Prostate gland (tissue), 2 donors: ENCODE measurements at regions not wholly inside any gene's neighbourhood (a gene's known extent, or its start where the extent isn't known, plus 50 kb on each side); places are given as distances from the start of the nearest gene placed in this dataset. TPM values are rescaled to one million over a fixed set of nuclear protein-coding genes. Genes with fewer than 3 reads are reported as not detected.

Source experiments
- DNase-seq: peaks from one replicate; pipeline ENCODE4 v3.0.0-alpha.2; 2019; ENCODE audit warnings: low spot score
- H3K27ac ChIP-seq, 2 donors: fragments of 200-600 bp; sonication (generic); 2 replicates each; pipeline ENCODE4 v1.5.1; 2017 to 2019
- H3K27me3 ChIP-seq: fragments of 200-600 bp; sonication (generic); replicated peaks from 2 replicates; pipeline ENCODE4 v1.5.1; 2019; ENCODE audit not compliant: insufficient read depth
- H3K36me3 ChIP-seq, 2 donors: fragments of 200-600 bp; sonication (generic); 1 replicate in 1 of 2; 2 replicates in 1 of 2; pipeline versions ENCODE4 v1.5.1 to v1.8.1; 2017 to 2019
- H3K4me1 ChIP-seq: fragments of 200-600 bp; sonication (generic); replicated peaks from 2 replicates; pipeline ENCODE4 v1.5.1; 2019
- H3K4me3 ChIP-seq, 2 donors: fragments of 200-600 bp; sonication (generic); 2 replicates each; pipeline ENCODE4 v1.5.1; 2017 to 2019
- H3K9me3 ChIP-seq: fragments of 200-600 bp; sonication (generic); 2 replicates; pipeline ENCODE4 v1.5.1; 2017
- POLR2A ChIP-seq: fragments of 450-650 bp; IDR thresholded peaks from one replicate; pipeline ENCODE4 v1.6.1; 2016; ENCODE audit warnings: antibody characterized with exemption, mild to moderate bottlenecking
- POLR2AphosphoS5 ChIP-seq: sonication (generic); formaldehyde crosslinking; IDR thresholded peaks from one replicate; pipeline ENCODE4 v1.6.1; 2017; ENCODE audit warnings: antibody characterized with exemption
- WGBS: methylation state at CpG from one replicate; pipeline ENCODE4 v1.1.5; 2018; 5-methylcytosine and 5-hydroxymethylcytosine counted together
- intact Hi-C: fragments of 100-400 bp; cut with DNase I; formaldehyde crosslinking; loops from one replicate; pipeline ENCODE4 v1.14.2; 2022
- microRNA-seq: library from miRNA; unstranded; fragments of <30 nt; microRNA quantifications from one replicate; pipeline ENCODE4, GENCODE V29; 2016
- small RNA-seq, 2 donors: library from RNA; depleted of rRNA; stranded (forward); fragments of <200 nt; gene quantifications; one replicate each; pipeline ENCODE3, GENCODE V24; 2016
- TF ChIP-seq, protein P1 (sequence below), 4 experiments: fragments of 200-600 bp in 2 of 4; fragments of 450-650 bp in 2 of 4; sonication (generic) in 2 of 4; IDR thresholded peaks; 1 replicate in 3 of 4; 2 replicates in 1 of 4; pipeline ENCODE4 v1.5.1; 2016 to 2019; ENCODE audit warnings: antibody characterized with exemption in 4 of 4, mild to moderate bottlenecking in 2 of 4, moderate library complexity in 2 of 4

DNA sequence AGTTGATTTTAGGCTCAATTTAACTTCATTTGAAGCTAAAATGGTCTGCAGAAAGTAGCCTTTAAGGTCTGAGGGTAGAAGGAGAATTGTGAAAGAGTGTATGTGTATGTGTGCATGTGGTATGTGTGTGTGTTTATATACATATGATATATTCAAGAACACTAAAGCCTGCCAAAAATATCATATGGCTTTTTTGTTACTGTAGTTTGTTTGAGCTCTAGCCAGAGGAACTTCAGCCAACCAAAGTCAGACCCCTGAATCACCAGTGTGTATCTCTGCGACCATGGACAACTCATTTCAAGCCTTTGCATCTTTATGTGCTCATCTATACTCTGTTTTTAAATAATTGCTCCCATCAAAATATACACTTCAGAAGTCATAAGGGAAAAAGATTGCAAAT is 58.4 kb upstream of the HDAC9 start:
- TF ChIP-seq, protein P1, sequence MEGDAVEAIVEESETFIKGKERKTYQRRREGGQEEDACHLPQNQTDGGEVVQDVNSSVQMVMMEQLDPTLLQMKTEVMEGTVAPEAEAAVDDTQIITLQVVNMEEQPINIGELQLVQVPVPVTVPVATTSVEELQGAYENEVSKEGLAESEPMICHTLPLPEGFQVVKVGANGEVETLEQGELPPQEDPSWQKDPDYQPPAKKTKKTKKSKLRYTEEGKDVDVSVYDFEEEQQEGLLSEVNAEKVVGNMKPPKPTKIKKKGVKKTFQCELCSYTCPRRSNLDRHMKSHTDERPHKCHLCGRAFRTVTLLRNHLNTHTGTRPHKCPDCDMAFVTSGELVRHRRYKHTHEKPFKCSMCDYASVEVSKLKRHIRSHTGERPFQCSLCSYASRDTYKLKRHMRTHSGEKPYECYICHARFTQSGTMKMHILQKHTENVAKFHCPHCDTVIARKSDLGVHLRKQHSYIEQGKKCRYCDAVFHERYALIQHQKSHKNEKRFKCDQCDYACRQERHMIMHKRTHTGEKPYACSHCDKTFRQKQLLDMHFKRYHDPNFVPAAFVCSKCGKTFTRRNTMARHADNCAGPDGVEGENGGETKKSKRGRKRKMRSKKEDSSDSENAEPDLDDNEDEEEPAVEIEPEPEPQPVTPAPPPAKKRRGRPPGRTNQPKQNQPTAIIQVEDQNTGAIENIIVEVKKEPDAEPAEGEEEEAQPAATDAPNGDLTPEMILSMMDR (IDR thresholded peaks at IDR 0.05): no peak
- intact Hi-C loops: no loop called here
- Histone ChIP-seq H3K36me3 (no peaks in the 10 kb centered on the region), H3K9me3 (no peaks in the 10 kb centered on the region), H3K4me1 (no peaks in the 10 kb centered on the region), H3K27ac (no peak overlapping the region), H3K27me3 (no peaks in the 10 kb centered on the region), H3K4me3 (no peak overlapping the region)
- no peak for DNase-seq
- 57% methylated on average over 1 of the region's 1 CpG for WGBS

DNA sequence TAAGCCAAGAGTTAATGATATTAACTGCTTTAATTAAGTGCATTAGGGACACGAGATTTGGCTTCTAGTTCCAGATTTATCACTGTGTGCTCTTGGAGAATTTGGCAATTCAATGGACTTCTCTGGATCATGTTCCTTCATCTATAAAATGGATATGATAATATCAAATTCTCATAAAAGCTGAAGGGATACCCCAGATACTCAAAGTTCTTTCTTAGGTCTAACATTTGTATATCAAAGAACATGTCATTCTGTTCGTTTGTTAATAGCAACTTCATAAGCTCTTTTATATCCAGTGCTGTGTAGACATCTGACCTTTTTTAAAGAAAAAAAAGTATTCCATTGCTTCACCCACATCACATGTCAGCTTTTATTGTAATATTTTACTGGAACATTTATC is 54.6 kb upstream of the HDAC9 start:
- no peak overlapping the region for H3K27ac ChIP-seq
- H3K9me3 ChIP-seq: no peaks in the 10 kb centered on the region
- TF ChIP-seq POLR2A: no peak
- TF ChIP-seq, protein P1 (IDR thresholded peaks at IDR 0.05): no peak
- no peak for TF ChIP-seq POLR2AphosphoS5
- no peak for DNase-seq
- H3K4me1 ChIP-seq: no peaks in the 10 kb centered on the region
- intact Hi-C loops: no loop called here
- no peaks in the 10 kb centered on the region for H3K36me3 ChIP-seq
- no peaks in the 10 kb centered on the region for H3K27me3 ChIP-seq
- H3K4me3 ChIP-seq: no peak overlapping the region
- WGBS: 13% methylated on average over 2 of the region's 2 CpGs

DNA sequence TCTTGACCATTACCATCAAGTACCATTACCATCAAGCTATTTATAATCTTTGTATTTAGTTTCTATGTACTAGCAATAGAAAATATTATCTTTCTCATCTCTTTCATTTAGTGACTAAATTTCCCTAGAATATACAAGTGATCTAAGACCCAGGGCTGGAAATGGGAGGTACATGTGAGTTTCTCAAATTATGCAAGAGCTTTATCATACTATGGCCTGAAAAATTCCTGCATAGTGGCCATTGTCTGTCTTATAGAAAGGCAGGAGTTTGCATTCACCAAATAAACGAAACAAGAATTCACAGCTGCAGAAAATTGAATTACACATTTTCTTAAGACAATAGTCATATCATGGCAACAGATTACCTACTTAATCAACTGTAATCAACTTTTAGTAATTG is 50.7 kb upstream of the HDAC9 start:
- H3K4me1 ChIP-seq: no peaks in the 10 kb centered on the region
- intact Hi-C loops: no loop called here
- no peak for DNase-seq
- H3K4me3 ChIP-seq: no peak overlapping the region
- no peak overlapping the region for H3K27ac ChIP-seq
- TF ChIP-seq, protein P1 (IDR thresholded peaks at IDR 0.05): no peak
- TF ChIP-seq POLR2A (no peak), POLR2AphosphoS5 (no peak)
- WGBS: 89% methylated on average over 1 of the region's 1 CpG
- H3K9me3 ChIP-seq: no peaks in the 10 kb centered on the region
- no peaks in the 10 kb centered on the region for H3K27me3 ChIP-seq
- no peaks in the 10 kb centered on the region for H3K36me3 ChIP-seq

DNA sequence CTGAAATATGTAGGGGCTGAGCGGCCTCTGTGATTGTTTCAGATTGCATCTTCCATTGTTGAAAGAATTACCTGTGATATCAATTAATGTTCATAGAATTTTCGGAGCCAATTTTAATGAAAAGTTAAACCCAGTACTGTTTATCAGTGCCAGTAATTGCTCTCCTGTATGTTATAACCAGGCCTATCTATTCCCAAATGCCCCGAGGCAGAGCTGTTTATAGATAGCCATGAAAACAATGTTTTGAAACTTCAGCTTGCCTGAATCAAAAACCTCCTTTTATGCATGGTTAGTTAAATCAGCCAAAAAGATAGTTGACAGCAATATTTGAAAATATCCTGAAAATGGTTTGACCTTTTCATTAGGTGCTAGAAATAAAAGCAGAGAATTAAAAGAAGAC is 50.1 kb upstream of the HDAC9 start:
- Histone ChIP-seq H3K27me3 (no peaks in the 10 kb centered on the region), H3K4me1 (no peaks in the 10 kb centered on the region), H3K27ac (no peak overlapping the region), H3K4me3 (no peak overlapping the region), H3K9me3 (no peaks in the 10 kb centered on the region), H3K36me3 (no peaks in the 10 kb centered on the region)
- intact Hi-C loops: no loop called here
- DNase-seq: no peak
- TF ChIP-seq POLR2AphosphoS5: no peak
- no peak for TF ChIP-seq POLR2A
- TF ChIP-seq, protein P1 (IDR thresholded peaks at IDR 0.05): no peak
- WGBS: 51% methylated on average over 3 of the region's 3 CpGs

Small RNA genes in the stretch of these regions (microRNA-seq; reads per million reads assigned to microRNA genes)
- not detected for gene MIR1302-6

Small RNA genes in the stretch of these regions (small RNA-seq; reads per million reads assigned to genes)
- gene MIR1302-6: 0 reads per million in 2 donors
